Right lobe of liver (tissue), 6 donors: ENCODE measurements at regions not wholly inside any gene's neighbourhood (a gene's known extent, or its start where the extent isn't known, plus 50 kb on each side); places are given as distances from the start of the nearest gene placed in this dataset.
"Not testable (repeated sequence)": the region's sequence is repeated elsewhere in the genome, so short reads cannot be mapped to it uniquely, and the experiment has no call there.

Experiments
- ATAC-seq, 4 donors: fragments of 200-7000 bp; cut with Tn5 transposase; one replicate each; pipeline ENCODE4 v1.9.1; 2020; ENCODE audit warnings: mild to moderate bottlenecking in 4 of 4, moderate library complexity in 4 of 4
- DNase-seq, 3 donors: peaks; one replicate each; pipeline ENCODE4 v3.0.0-alpha.2; 2020
- H3K27ac ChIP-seq, 3 donors: fragments of 200-600 bp; one replicate each; pipeline ENCODE4 v1.8.0; 2022
- H3K27me3 ChIP-seq, 2 donors: fragments of 200-600 bp; one replicate each; pipeline ENCODE4 v1.8.0; 2022
- H3K36me3 ChIP-seq, 4 donors: fragments of 200-600 bp; sonication (generic) in 1 of 4; one replicate each; pipeline versions ENCODE4 v1.5.1 to v1.8.0; 2017 to 2022; ENCODE audit warnings: control low read depth in 1 of 4
- H3K4me1 ChIP-seq, 4 donors: fragments of 200-600 bp; sonication (generic) in 1 of 4; one replicate each; pipeline versions ENCODE4 v1.5.1 to v1.8.0; 2017 to 2022; ENCODE audit warnings: control low read depth in 1 of 4
- H3K4me3 ChIP-seq, 3 donors: fragments of 200-600 bp; one replicate each; pipeline ENCODE4 v1.8.0; 2022
- H3K9me3 ChIP-seq, 4 donors: fragments of 200-600 bp; sonication (generic) in 1 of 4; one replicate each; pipeline versions ENCODE4 v1.5.1 to v1.8.0; 2017 to 2022; ENCODE audit warnings: control low read depth in 1 of 4
- POLR2A ChIP-seq: fragments of 450-650 bp; IDR thresholded peaks from one replicate; pipeline ENCODE4 v1.6.1; 2017; ENCODE audit warnings: antibody characterized with exemption, mild to moderate bottlenecking
- WGBS: methylation state at CpG from one replicate; pipeline ENCODE4 v1.1.6; 2018; ENCODE audit warnings: low coverage, low lambda C conversion rate; ENCODE audit not compliant: insufficient coverage; ENCODE audit errors: missing lambda C conversion rate; 5-methylcytosine and 5-hydroxymethylcytosine counted together
- intact Hi-C, 2 donors: fragments of 100-400 bp; cut with DNase I; formaldehyde crosslinking; loops; one replicate each; pipeline versions ENCODE4 v1.11.2 to v1.14.1; 2022
- TF ChIP-seq, protein P1 (sequence below), 4 donors: fragments of 200-600 bp in 3 of 4; fragments of 450-650 bp in 1 of 4; IDR thresholded peaks; one replicate each; pipeline versions ENCODE4 v1.5.1 to v1.8.0; 2016 to 2022; ENCODE audit warnings: antibody characterized with exemption in 4 of 4, mild to moderate bottlenecking in 2 of 4
- donor health status: DM: no; HTN: yes; CAD: no.
- donor health status: DM: no; HTN: no; CAD: no.
- donor health status: DM: no; HTN: no; CAD: no.
- donor health status: DM: no; HTN: yes; CAD: no.
- donor health status: DM: no; HTN: yes; CAD: no.

DNA sequence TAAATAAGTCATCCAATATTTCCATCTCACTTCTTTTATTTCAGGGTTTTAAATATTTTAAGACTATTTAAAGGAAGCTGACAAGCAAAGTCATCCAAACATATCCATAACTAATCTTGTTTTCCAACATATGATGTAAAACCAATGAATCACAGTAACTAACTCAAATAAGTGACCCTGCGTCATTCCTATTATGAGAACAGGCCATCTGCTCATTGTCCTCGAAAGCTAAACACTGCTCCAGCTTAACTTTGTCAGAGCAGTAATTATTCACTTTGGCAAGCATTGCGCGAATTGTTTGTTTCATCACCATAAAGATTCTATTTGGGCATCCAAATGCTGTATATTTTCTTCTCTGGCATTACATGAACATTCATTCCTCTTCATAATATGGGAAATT is 99.1 kb downstream of the CAPZA3 start:
- intact Hi-C loops: no loop called here
- ATAC-seq (no peak), DNase-seq (no peak)
- no peaks in the 10 kb centered on the region for H3K27me3 ChIP-seq
- H3K27ac ChIP-seq: no peak overlapping the region
- H3K4me1 ChIP-seq: no peaks in the 10 kb centered on the region
- H3K9me3 ChIP-seq: no peaks in the 10 kb centered on the region
- H3K4me3 ChIP-seq: no peak overlapping the region
- H3K36me3 ChIP-seq: no peaks in the 10 kb centered on the region
- TF ChIP-seq, protein P1, sequence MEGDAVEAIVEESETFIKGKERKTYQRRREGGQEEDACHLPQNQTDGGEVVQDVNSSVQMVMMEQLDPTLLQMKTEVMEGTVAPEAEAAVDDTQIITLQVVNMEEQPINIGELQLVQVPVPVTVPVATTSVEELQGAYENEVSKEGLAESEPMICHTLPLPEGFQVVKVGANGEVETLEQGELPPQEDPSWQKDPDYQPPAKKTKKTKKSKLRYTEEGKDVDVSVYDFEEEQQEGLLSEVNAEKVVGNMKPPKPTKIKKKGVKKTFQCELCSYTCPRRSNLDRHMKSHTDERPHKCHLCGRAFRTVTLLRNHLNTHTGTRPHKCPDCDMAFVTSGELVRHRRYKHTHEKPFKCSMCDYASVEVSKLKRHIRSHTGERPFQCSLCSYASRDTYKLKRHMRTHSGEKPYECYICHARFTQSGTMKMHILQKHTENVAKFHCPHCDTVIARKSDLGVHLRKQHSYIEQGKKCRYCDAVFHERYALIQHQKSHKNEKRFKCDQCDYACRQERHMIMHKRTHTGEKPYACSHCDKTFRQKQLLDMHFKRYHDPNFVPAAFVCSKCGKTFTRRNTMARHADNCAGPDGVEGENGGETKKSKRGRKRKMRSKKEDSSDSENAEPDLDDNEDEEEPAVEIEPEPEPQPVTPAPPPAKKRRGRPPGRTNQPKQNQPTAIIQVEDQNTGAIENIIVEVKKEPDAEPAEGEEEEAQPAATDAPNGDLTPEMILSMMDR (IDR thresholded peaks at IDR 0.05): no peak
- TF ChIP-seq POLR2A: no peak
- 82% methylated on average over 4 of the region's 4 CpGs for WGBS

DNA sequence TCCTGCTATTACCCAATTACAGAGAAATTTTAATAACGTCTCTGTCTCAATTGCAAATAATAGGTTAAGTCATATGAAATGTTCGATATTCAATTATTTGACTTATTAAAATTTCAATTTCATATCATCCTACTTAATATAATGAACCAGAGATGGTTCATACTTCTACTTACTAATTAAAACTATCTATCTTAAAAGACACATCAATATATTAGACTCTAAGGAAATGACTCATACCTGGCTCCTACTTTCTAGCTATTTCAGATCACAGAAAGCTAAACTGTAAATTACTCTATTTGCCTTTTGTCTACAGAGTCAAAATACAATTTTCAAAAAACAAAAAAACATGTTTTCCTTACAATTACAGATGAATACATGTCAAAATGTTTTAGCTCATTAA is 99.6 kb downstream of the CAPZA3 start:
- Histone ChIP-seq H3K9me3 (no peaks in the 10 kb centered on the region), H3K4me3 (no peak overlapping the region), H3K4me1 (no peaks in the 10 kb centered on the region), H3K27ac (no peak overlapping the region), H3K27me3 (no peaks in the 10 kb centered on the region), H3K36me3 (no peaks in the 10 kb centered on the region)
- ATAC-seq (no peak), DNase-seq (no peak)
- WGBS: 67% methylated on average over 2 of the region's 2 CpGs
- intact Hi-C loops: no loop called here
- TF ChIP-seq POLR2A: no peak
- TF ChIP-seq, protein P1 (IDR thresholded peaks at IDR 0.05): no peak

DNA sequence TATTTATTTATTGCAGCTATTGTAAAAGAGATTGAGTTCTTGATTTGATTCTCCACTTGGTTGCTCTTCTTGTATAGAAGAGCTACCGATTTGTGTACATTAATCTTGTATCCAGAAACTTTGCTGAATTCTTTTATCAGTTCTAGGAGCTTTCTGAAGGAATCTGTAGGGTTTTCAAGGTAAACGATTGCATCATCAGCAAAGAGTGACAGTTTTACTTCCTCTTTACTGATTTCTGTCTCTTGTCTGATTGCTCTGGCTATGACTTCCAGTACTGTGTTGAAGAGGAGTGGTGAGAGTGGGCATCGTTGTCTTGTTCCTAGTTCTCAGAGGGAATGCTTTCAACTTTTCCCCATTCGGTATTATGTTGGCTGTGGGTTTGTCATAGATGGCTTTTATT is 103.1 kb downstream of the CAPZA3 start:
- H3K4me1 ChIP-seq, H3K27me3 ChIP-seq, H3K27ac ChIP-seq, DNase-seq, intact Hi-C loops, H3K4me3 ChIP-seq, ATAC-seq, H3K36me3 ChIP-seq, H3K9me3 ChIP-seq: not testable (repeated sequence)
- 57% methylated on average over 4 of the region's 4 CpGs for WGBS

DNA sequence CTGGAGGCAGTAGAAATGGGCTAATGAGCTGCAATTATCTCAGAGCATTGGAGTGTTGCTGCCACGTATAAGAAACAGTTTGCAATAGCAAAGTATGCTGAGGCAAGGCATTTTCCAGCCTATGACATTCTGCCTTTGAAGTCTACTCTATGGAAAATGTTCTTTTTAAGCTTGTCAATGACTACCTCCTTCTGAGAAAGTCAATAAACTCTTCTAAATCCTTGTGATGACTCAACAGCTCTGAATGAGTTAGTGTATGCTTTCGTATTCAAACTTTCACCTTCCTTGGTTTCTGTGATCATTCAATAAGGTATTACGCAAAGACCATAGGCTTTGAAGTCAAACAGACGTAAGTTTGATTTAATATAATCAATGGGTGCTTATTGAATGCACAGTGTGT is 111.2 kb downstream of the CAPZA3 start:
- H3K4me3 ChIP-seq: no peak overlapping the region
- intact Hi-C loops: no loop called here
- TF ChIP-seq, protein P1 (IDR thresholded peaks at IDR 0.05): no peak
- no peak for TF ChIP-seq POLR2A
- H3K27me3 ChIP-seq: no peaks in the 10 kb centered on the region
- H3K9me3 ChIP-seq: no peaks in the 10 kb centered on the region
- DNase-seq (no peak), ATAC-seq (no peak)
- WGBS: 81% methylated on average over 4 of the region's 4 CpGs
- H3K4me1 ChIP-seq: no peaks in the 10 kb centered on the region
- no peaks in the 10 kb centered on the region for H3K36me3 ChIP-seq
- no peak overlapping the region for H3K27ac ChIP-seq

DNA sequence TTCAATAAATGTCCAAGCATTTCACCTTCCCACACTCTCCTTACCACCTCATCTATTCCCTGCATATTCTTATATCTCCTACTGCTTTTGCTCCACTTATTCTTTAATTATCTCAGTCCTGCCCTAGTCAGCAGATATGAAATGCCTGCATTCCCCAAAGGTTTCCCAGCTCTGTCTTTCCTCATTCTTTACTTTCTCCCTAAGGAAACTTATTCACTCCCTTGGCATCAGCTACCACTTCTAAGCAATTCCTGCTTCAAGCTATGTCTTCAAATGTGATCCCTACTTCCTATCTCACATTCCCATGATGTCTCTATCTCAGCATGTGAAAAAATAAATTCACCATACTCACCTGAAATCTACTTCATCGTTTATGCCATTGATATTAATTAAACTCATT is 111.8 kb downstream of the CAPZA3 start:
- intact Hi-C loops: no loop called here
- TF ChIP-seq POLR2A: no peak
- TF ChIP-seq, protein P1 (IDR thresholded peaks at IDR 0.05): no peak
- WGBS: 71% methylated on average over 1 of the region's 1 CpG
- H3K27me3 ChIP-seq: no peaks in the 10 kb centered on the region
- no peaks in the 10 kb centered on the region for H3K4me1 ChIP-seq
- H3K9me3 ChIP-seq: no peaks in the 10 kb centered on the region
- ATAC-seq (no peak), DNase-seq (no peak)
- H3K4me3 ChIP-seq: no peak overlapping the region
- H3K27ac ChIP-seq: no peak overlapping the region
- no peaks in the 10 kb centered on the region for H3K36me3 ChIP-seq
